Psoas muscle (tissue), 7 donors: ENCODE measurements at regions not wholly inside any gene's neighbourhood (a gene's known extent, or its start where the extent isn't known, plus 50 kb on each side); places are given as distances from the start of the nearest gene placed in this dataset.

ENCODE experiments used
- ATAC-seq, 4 donors: fragments of 200-7000 bp; cut with Tn5 transposase; one replicate each; pipeline ENCODE4 v1.9.1; 2020; ENCODE audit warnings: moderate library complexity in 3 of 4, mild to moderate bottlenecking in 2 of 4
- DNase-seq, 2 donors: peaks; one replicate each; pipeline ENCODE4 v3.0.0-alpha.2; 2020
- H3K27ac ChIP-seq: fragments of 200-600 bp; one replicate; pipeline ENCODE4 v1.8.0; 2022
- H3K27me3 ChIP-seq, 3 donors: fragments of 200-600 bp in 1 of 3; one replicate each; pipeline versions ENCODE4 v1.6.1 to v1.8.0; 2013 to 2022; ENCODE audit warnings: low read length in 2 of 3, mild to moderate bottlenecking in 2 of 3, moderate library complexity in 1 of 3; ENCODE audit not compliant: insufficient read depth in 3 of 3
- H3K36me3 ChIP-seq, 2 donors: fragments of 200-600 bp in 1 of 2; one replicate each; pipeline versions ENCODE4 v1.6.1 to v1.8.0; 2013 to 2022; ENCODE audit warnings: low read depth in 1 of 2, mild to moderate bottlenecking in 1 of 2, moderate library complexity in 1 of 2; ENCODE audit not compliant: insufficient read depth in 1 of 2
- H3K4me1 ChIP-seq: fragments of 200-600 bp; one replicate; pipeline ENCODE4 v1.8.0; 2022
- H3K4me3 ChIP-seq: fragments of 200-600 bp; one replicate; pipeline ENCODE4 v1.8.0; 2022; ENCODE audit warnings: mild to moderate bottlenecking
- H3K9me3 ChIP-seq: fragments of 200-600 bp; one replicate; pipeline ENCODE4 v1.8.0; 2022
- CTCF ChIP-seq: fragments of 200-600 bp; IDR thresholded peaks from one replicate; pipeline ENCODE4 v1.8.0; 2022; ENCODE audit warnings: antibody characterized with exemption
- WGBS, 3 donors: extraction: QIAGEN DNeasy Blood & Tissue Kit; methylation state at CpG; one replicate each; pipeline versions ENCODE4 v1.1.6 to v1.1.7; 2013; 5-methylcytosine and 5-hydroxymethylcytosine counted together
- intact Hi-C, 2 donors: fragments of 100-400 bp; cut with DNase I; formaldehyde crosslinking; loops; one replicate each; pipeline versions ENCODE4 v1.11.0 to v1.14.2; 2022
- donor health status: healthy with polysubstance abuse.
- donor health status: DM: no; HTN: no; CAD: no; lungs with moderate emphysema.
- donor health status: Bipolar disorder and iron deficiency.
- donor health status: healthy.
- donor health status: DM: yes; HTN: yes; CAD: no.
- donor health status: DM: no; HTN: no; CAD: no.
- donor health status: DM: yes; HTN: yes; CAD: no.

- H3K36me3 ChIP-seq, result no peaks in the 10 kb centered on the region
- DNase-seq (no peak), ATAC-seq (no peak)
- 99 to 100% (median 100%) methylated on average over 1 of the region's 1 CpG for WGBS, 3 donors
- intact Hi-C loops, result no loop called here
- no peaks in the 10 kb centered on the region for H3K27me3 ChIP-seq
- H3K9me3 ChIP-seq, result peaks cover 8% of the 10 kb centered on the region
- no peaks in the 10 kb centered on the region for H3K4me1 ChIP-seq
- TF ChIP-seq CTCF, result no peak
- H3K27ac ChIP-seq, result no peak overlapping the region
- H3K4me3 ChIP-seq, result no peak overlapping the region
Measured at GRCh38 chr7:121599887-121600286, 203.8 kb upstream of the FAM3C start.

- Histone ChIP-seq H3K9me3 (peaks cover 8% of the 10 kb centered on the region), H3K4me1 (no peaks in the 10 kb centered on the region), H3K27me3 (no peaks in the 10 kb centered on the region), H3K36me3 (no peaks in the 10 kb centered on the region), H3K4me3 (no peak overlapping the region), H3K27ac (no peak overlapping the region)
- intact Hi-C loops, result no loop called here
- no peak for TF ChIP-seq CTCF
- ATAC-seq (no peak), DNase-seq (no peak)
- WGBS, 3 donors, result 55 to 59% (median 58%) methylated on average over 5 of the region's 5 CpGs
Measured at GRCh38 chr7:121595758-121596696, 199.9 kb upstream of the FAM3C start.

DNA sequence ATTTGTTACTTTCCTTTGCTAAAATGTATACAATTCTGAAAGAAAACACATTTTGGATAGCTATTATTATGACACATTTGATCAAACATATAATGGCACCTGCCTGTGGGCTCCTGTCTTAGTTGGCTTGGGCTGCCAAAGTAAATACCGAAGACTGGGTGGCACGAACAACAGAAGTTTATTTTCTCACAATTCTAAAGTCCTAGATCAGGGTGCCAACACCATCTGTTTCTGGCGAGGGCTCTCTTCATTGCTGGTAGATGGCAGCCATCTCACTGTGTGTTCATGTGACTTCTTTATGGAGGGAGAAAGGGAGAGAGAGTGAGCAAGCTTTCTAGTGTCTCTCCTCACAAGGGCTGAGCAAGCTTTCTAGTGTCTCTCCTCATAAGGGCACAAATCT is 195.8 kb upstream of the FAM3C start:
- intact Hi-C loops, result no loop called here
- Histone ChIP-seq H3K27me3 (no peaks in the 10 kb centered on the region), H3K9me3 (no peaks in the 10 kb centered on the region), H3K4me1 (no peaks in the 10 kb centered on the region), H3K27ac (no peak overlapping the region), H3K36me3 (no peaks in the 10 kb centered on the region), H3K4me3 (no peak overlapping the region)
- ATAC-seq (no peak), DNase-seq (no peak)
- TF ChIP-seq CTCF, result no peak
- 74 to 82% (median 74%) methylated on average over 3 of the region's 3 CpGs for WGBS, 3 donors

DNA sequence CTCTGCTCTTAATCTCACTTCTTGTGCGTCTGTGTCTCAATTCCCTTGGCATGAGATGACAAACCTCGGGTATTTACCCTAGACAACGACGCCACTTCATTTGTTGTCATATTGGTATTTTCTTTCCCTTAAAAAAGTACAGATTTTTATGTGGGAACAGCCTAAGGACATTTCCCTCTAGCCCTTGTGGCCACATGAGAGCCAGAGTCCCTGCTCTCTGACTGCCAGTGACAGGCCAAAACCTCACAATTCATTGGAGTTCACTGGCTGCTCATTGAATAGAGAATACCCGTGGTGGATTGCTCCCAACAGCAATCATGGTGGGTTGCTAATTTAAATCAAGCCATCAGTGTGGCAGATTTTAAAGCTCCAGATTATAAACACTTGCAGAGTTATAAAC is 191.3 kb upstream of the FAM3C start:
- Histone ChIP-seq H3K27me3 (no peaks in the 10 kb centered on the region), H3K9me3 (no peaks in the 10 kb centered on the region), H3K4me1 (no peaks in the 10 kb centered on the region), H3K4me3 (no peak overlapping the region), H3K27ac (no peak overlapping the region), H3K36me3 (no peaks in the 10 kb centered on the region)
- 82 to 85% (median 84%) methylated on average over 5 of the region's 5 CpGs for WGBS, 3 donors
- no peak for TF ChIP-seq CTCF
- DNase-seq (no peak), ATAC-seq (no peak)
- intact Hi-C loops, result no loop called here

DNA sequence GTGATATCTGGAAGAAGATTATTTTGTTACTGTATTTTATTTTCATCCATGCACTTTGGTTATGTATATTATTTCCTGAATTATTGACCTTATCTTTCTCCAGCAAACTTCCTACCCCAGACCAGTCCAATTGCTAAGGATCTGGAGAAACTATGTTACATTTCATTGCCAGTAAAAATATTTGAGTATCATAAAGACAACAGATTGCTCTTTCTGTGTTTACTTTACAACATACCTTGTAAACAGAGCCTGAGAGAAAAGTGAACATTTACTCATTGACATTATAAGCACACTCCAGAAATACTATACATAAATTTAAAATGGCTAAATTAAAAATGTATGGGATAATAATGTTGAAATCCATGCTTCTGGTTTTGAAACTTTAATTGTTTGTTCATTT is 186.2 kb upstream of the FAM3C start:
- Histone ChIP-seq H3K4me3 (no peak overlapping the region), H3K27me3 (no peaks in the 10 kb centered on the region), H3K27ac (no peak overlapping the region), H3K9me3 (no peaks in the 10 kb centered on the region), H3K4me1 (no peaks in the 10 kb centered on the region), H3K36me3 (no peaks in the 10 kb centered on the region)
- intact Hi-C loops, result no loop called here
- ATAC-seq (no peak), DNase-seq (no peak)
- TF ChIP-seq CTCF, result no peak
